CD14-positive monocyte (primary cell): ENCODE measurements at regions not wholly inside any gene's neighbourhood (a gene's known extent, or its start where the extent isn't known, plus 50 kb on each side); places are given as distances from the start of the nearest gene placed in this dataset.

Source experiments
- DNase-seq, 3 donors: peaks; one replicate each; pipeline ENCODE4 v3.0.0-alpha.2; 2011 to 2022
- H2AFZ ChIP-seq: 2 replicates; pipeline ENCODE4 v1.6.0; 2012; ENCODE audit warnings: mild to moderate bottlenecking, low read depth, low read length, inconsistent platforms; ENCODE audit not compliant: insufficient read depth, poor library complexity, severe bottlenecking
- H3K27ac ChIP-seq, 2 donors: 1 replicate in 1 of 2; 2 replicates in 1 of 2; pipeline ENCODE4 v1.5.1; 2012 to 2013; ENCODE audit warnings: low read length in 2 of 2, control low read depth in 1 of 2, inconsistent platforms in 1 of 2, low read depth in 1 of 2, mild to moderate bottlenecking in 1 of 2
- H3K27me3 ChIP-seq, 2 donors: one replicate each; pipeline versions ENCODE4 v1.6.0 to v1.6.1; 2011 to 2013; ENCODE audit warnings: low read length in 2 of 2; ENCODE audit not compliant: control insufficient read depth in 2 of 2, insufficient read depth in 2 of 2
- H3K36me3 ChIP-seq, 2 donors: replicated peaks in 1 of 2; 1 replicate in 1 of 2; 2 replicates in 1 of 2; pipeline versions ENCODE4 v1.5.1 to v1.6.1; 2012 to 2013; ENCODE audit warnings: low read length in 2 of 2, control low read depth in 1 of 2, inconsistent platforms in 1 of 2, mild to moderate bottlenecking in 1 of 2; ENCODE audit not compliant: insufficient read depth in 2 of 2, control insufficient read depth in 1 of 2
- H3K4me1 ChIP-seq, 2 donors: 1 replicate in 1 of 2; 2 replicates in 1 of 2; pipeline versions ENCODE4 v1.5.1 to v1.6.1; 2012 to 2013; ENCODE audit warnings: low read length in 2 of 2, control low read depth in 1 of 2, inconsistent platforms in 1 of 2, mild to moderate bottlenecking in 1 of 2, moderate library complexity in 1 of 2; ENCODE audit not compliant: insufficient read depth in 2 of 2, control insufficient read depth in 1 of 2
- H3K4me2 ChIP-seq: replicated peaks from 2 replicates; pipeline ENCODE3; 2012; ENCODE audit warnings: low read length, moderate library complexity, mild to moderate bottlenecking; ENCODE audit not compliant: poor library complexity, severe bottlenecking; ENCODE audit errors: extremely low read depth
- H3K4me3 ChIP-seq, 3 experiments: fragments of 200-600 bp in 1 of 3; sonication (generic) in 1 of 3; replicated peaks in 1 of 3; 1 replicate in 2 of 3; 2 replicates in 1 of 3; pipeline ENCODE4 v1.5.1; 2011 to 2013; ENCODE audit warnings: low read length in 3 of 3, mild to moderate bottlenecking in 3 of 3, control low read depth in 2 of 3, low read depth in 2 of 3, inconsistent platforms in 1 of 3, moderate library complexity in 1 of 3
- H3K79me2 ChIP-seq: 2 replicates; pipeline ENCODE4 v1.6.0; 2012; ENCODE audit warnings: mild to moderate bottlenecking, control low read depth, inconsistent platforms, low read length, moderate library complexity; ENCODE audit not compliant: insufficient read depth
- H3K9ac ChIP-seq: 2 replicates; pipeline ENCODE4 v1.6.0; 2017; ENCODE audit warnings: low read length, mild to moderate bottlenecking; ENCODE audit not compliant: insufficient read depth, poor library complexity, severe bottlenecking
- H3K9me3 ChIP-seq, 2 donors: replicated peaks in 1 of 2; 1 replicate in 1 of 2; 2 replicates in 1 of 2; pipeline versions ENCODE4 v1.5.1 to v1.6.1; 2012 to 2013; ENCODE audit warnings: low read length in 2 of 2, control low read depth in 1 of 2; ENCODE audit not compliant: control insufficient read depth in 1 of 2, insufficient read depth in 1 of 2
- H4K20me1 ChIP-seq: 2 replicates; pipeline ENCODE4 v1.6.0; 2012; ENCODE audit warnings: mild to moderate bottlenecking, low read length, control low read depth, moderate library complexity; ENCODE audit not compliant: insufficient read depth
- H3K27ac Mint-ChIP-seq, 7 donors: one replicate each; pipeline ENCODE4 v1.8.0; 2020; ENCODE audit warnings: mild to moderate bottlenecking in 7 of 7, mixed read lengths in 7 of 7, moderate library complexity in 6 of 7, inconsistent platforms in 2 of 7
- H3K27me3 Mint-ChIP-seq, 3 donors: one replicate each; pipeline ENCODE4 v1.8.0; 2021 to 2022; ENCODE audit warnings: low read depth in 3 of 3, mild to moderate bottlenecking in 3 of 3, mixed read lengths in 3 of 3, moderate library complexity in 3 of 3, inconsistent platforms in 1 of 3
- H3K36me3 Mint-ChIP-seq, 2 donors: one replicate each; pipeline ENCODE4 v1.8.0; 2020; ENCODE audit warnings: mixed read lengths in 2 of 2, inconsistent platforms in 1 of 2, mild to moderate bottlenecking in 1 of 2
- H3K4me1 Mint-ChIP-seq: one replicate; pipeline ENCODE4 v1.8.0; 2020; ENCODE audit warnings: mild to moderate bottlenecking, mixed read lengths
- H3K4me3 Mint-ChIP-seq, 2 donors: one replicate each; pipeline ENCODE4 v1.8.0; 2020; ENCODE audit warnings: mild to moderate bottlenecking in 2 of 2, mixed read lengths in 2 of 2, moderate library complexity in 1 of 2
- H3K9me3 Mint-ChIP-seq, 7 donors: one replicate each; pipeline ENCODE4 v1.8.0; 2020 to 2022; ENCODE audit warnings: mixed read lengths in 7 of 7, mild to moderate bottlenecking in 6 of 7, moderate library complexity in 6 of 7, inconsistent platforms in 2 of 7
- WGBS: methylation state at CpG from one replicate; pipeline ENCODE4 v1.1.5; 2013; ENCODE audit warnings: missing lambda C conversion rate; ENCODE audit not compliant: insufficient coverage; 5-methylcytosine and 5-hydroxymethylcytosine counted together
- intact Hi-C, 2 donors: fragments of 100-400 bp; cut with micrococcal nuclease; formaldehyde crosslinking; loops; one replicate each; pipeline versions ENCODE4 v1.15.0 to v1.15.1; 2023
- TF ChIP-seq, protein P1 (sequence below): fragments of 200-600 bp; IDR thresholded peaks from one replicate; pipeline ENCODE4 v1.8.0; 2022; ENCODE audit warnings: antibody characterized with exemption, mild to moderate bottlenecking

DNA sequence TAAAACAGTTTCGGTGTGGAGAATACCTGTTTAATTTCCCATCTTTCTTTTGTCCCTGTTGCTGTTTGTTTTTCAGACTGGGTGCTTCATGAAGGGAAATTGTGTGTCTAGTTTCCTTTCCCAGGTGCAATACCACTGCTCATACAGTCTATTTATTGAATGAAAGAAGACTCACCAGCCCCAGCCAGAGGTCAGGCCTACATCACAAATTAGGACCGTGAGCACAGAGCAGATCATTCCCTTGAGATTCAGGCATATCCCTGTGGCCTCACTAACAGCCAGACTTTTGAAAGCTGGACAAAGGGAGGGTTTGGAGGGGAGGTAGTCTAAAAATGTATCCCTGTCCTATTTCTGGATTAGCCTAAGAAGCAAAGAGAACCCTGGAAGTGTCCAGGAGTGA, 278.9 kb downstream of the IRS1 start:
- Histone ChIP-seq H3K27ac (no peak overlapping the region), H3K4me1 (no peaks in the 10 kb centered on the region), H2AFZ (no peak overlapping the region), H3K79me2 (no peaks in the 10 kb centered on the region), H3K9ac (no peak overlapping the region), H3K4me3 (no peak overlapping the region), H4K20me1 (no peaks in the 10 kb centered on the region), H3K27me3 (no peaks in the 10 kb centered on the region), H3K4me2 (no peak overlapping the region), H3K36me3 (no peaks in the 10 kb centered on the region), H3K9me3 (peaks cover 0 to 7% of the 10 kb centered on the region in 2 donors)
- no peak overlapping the region for H3K27ac Mint-ChIP-seq
- intact Hi-C loops: no loop called here
- H3K9me3 Mint-ChIP-seq: peaks cover 0 to 13% (median 5%) of the 10 kb centered on the region in 7 donors
- no peak for DNase-seq
- H3K36me3 Mint-ChIP-seq: no peaks in the 10 kb centered on the region
- TF ChIP-seq, protein P1, sequence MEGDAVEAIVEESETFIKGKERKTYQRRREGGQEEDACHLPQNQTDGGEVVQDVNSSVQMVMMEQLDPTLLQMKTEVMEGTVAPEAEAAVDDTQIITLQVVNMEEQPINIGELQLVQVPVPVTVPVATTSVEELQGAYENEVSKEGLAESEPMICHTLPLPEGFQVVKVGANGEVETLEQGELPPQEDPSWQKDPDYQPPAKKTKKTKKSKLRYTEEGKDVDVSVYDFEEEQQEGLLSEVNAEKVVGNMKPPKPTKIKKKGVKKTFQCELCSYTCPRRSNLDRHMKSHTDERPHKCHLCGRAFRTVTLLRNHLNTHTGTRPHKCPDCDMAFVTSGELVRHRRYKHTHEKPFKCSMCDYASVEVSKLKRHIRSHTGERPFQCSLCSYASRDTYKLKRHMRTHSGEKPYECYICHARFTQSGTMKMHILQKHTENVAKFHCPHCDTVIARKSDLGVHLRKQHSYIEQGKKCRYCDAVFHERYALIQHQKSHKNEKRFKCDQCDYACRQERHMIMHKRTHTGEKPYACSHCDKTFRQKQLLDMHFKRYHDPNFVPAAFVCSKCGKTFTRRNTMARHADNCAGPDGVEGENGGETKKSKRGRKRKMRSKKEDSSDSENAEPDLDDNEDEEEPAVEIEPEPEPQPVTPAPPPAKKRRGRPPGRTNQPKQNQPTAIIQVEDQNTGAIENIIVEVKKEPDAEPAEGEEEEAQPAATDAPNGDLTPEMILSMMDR: no peak
- 86% methylated on average over 1 of the region's 2 CpGs for WGBS
- H3K27me3 Mint-ChIP-seq: peaks cover 0 to 3% (median 2%) of the 10 kb centered on the region in 3 donors
- no peak overlapping the region for H3K4me3 Mint-ChIP-seq
- H3K4me1 Mint-ChIP-seq: no peaks in the 10 kb centered on the region

GRCh38 chr2:226515344-226516055, 284.1 kb downstream of the IRS1 start:
- H3K9ac ChIP-seq: no peak overlapping the region
- Mint-ChIP-seq H3K27me3 (peaks cover 0 to 2% (median 0%) of the 10 kb centered on the region in 3 donors), H3K4me3 (no peak overlapping the region), H3K4me1 (no peaks in the 10 kb centered on the region), H3K27ac (no peak overlapping the region), H3K36me3 (no peaks in the 10 kb centered on the region), H3K9me3 (peaks cover 0 to 7% (median 5%) of the 10 kb centered on the region in 7 donors)
- H3K9me3 ChIP-seq: peaks cover 0 to 6% of the 10 kb centered on the region in 2 donors
- H3K27ac ChIP-seq: no peak overlapping the region
- no peak overlapping the region for H3K4me3 ChIP-seq
- no peaks in the 10 kb centered on the region for H4K20me1 ChIP-seq
- DNase-seq: no peak
- H3K27me3 ChIP-seq: no peaks in the 10 kb centered on the region
- H3K4me1 ChIP-seq: no peaks in the 10 kb centered on the region
- intact Hi-C loops: no loop called here
- H3K79me2 ChIP-seq: no peaks in the 10 kb centered on the region
- TF ChIP-seq, protein P1: no peak
- WGBS: no CpG with 5 or more reads among the region's 4 CpGs
- H3K36me3 ChIP-seq: no peaks in the 10 kb centered on the region
- no peak overlapping the region for H3K4me2 ChIP-seq
- no peak overlapping the region for H2AFZ ChIP-seq
